GM23338 (cell line): ENCODE measurements at regions not wholly inside any gene's neighbourhood (a gene's known extent, or its start where the extent isn't known, plus 50 kb on each side); places are given as distances from the start of the nearest gene placed in this dataset.

Source experiments
- ATAC-seq: fragments of 200-7000 bp; cut with Tn5 transposase; 3 replicates; pipeline ENCODE4 v1.9.1; 2020
- DNase-seq: peaks from one replicate; pipeline ENCODE4 v3.0.0-alpha.2; 2015; ENCODE audit warnings: low spot score
- H2AFZ ChIP-seq: fragments of 200-600 bp; sonication (generic); 2 replicates; pipeline ENCODE4 v1.8.0; 2016; ENCODE audit warnings: antibody characterized with exemption, mild to moderate bottlenecking, moderate library complexity
- H3F3A ChIP-seq: fragments of 200-600 bp; sonication (generic); replicated peaks from 2 replicates; pipeline ENCODE4 v1.8.0; 2017; ENCODE audit warnings: antibody characterized with exemption, mixed run types, low read depth
- H3K27ac ChIP-seq: fragments of 200-600 bp; sonication (generic); 2 replicates; pipeline ENCODE4 v1.6.1; 2016; ENCODE audit warnings: low read depth
- H3K27me3 ChIP-seq: fragments of 200-600 bp; sonication (generic); 2 replicates; pipeline ENCODE4 v1.8.0; 2016; ENCODE audit warnings: mild to moderate bottlenecking, mixed run types, moderate library complexity; ENCODE audit not compliant: insufficient read depth
- H3K36me3 ChIP-seq: fragments of 200-600 bp; sonication (generic); 2 replicates; pipeline ENCODE4 v1.8.0; 2016; ENCODE audit warnings: mild to moderate bottlenecking; ENCODE audit not compliant: insufficient read depth
- H3K4me1 ChIP-seq: fragments of 200-600 bp; sonication (generic); 2 replicates; pipeline ENCODE4 v1.8.0; 2016; ENCODE audit warnings: mild to moderate bottlenecking, moderate library complexity; ENCODE audit not compliant: insufficient read depth
- H3K4me2 ChIP-seq: fragments of 200-600 bp; sonication (generic); 2 replicates; pipeline ENCODE4 v1.7.1; 2017; ENCODE audit warnings: mixed run types
- H3K4me3 ChIP-seq: fragments of 200-600 bp; sonication (generic); 2 replicates; pipeline ENCODE4 v1.6.1; 2016; ENCODE audit warnings: mixed run types
- H3K79me2 ChIP-seq: fragments of 200-600 bp; sonication (generic); replicated peaks from 2 replicates; pipeline ENCODE4 v1.8.0; 2017; ENCODE audit warnings: mild to moderate bottlenecking; ENCODE audit not compliant: insufficient read depth
- H3K9me2 ChIP-seq: fragments of 200-600 bp; sonication (generic); 2 replicates; pipeline ENCODE4 v1.8.0; 2017; ENCODE audit not compliant: insufficient read depth
- H4K20me1 ChIP-seq: fragments of 200-600 bp; sonication (generic); replicated peaks from 2 replicates; pipeline ENCODE4 v1.8.0; 2017; ENCODE audit warnings: mild to moderate bottlenecking; ENCODE audit not compliant: insufficient read depth
- H3K27ac Mint-ChIP-seq: 2 replicates; pipeline ENCODE4 v1.8.0; 2020; ENCODE audit warnings: inconsistent platforms, mild to moderate bottlenecking, moderate library complexity, mixed read lengths
- H3K27me3 Mint-ChIP-seq: 3 replicates; pipeline ENCODE4 v1.8.0; 2022; ENCODE audit warnings: low read depth, mild to moderate bottlenecking, moderate library complexity, mixed read lengths, inconsistent platforms; ENCODE audit not compliant: insufficient read depth, poor library complexity
- H3K36me3 Mint-ChIP-seq: 3 replicates; pipeline ENCODE4 v1.8.0; 2021; ENCODE audit warnings: low read depth, mild to moderate bottlenecking, inconsistent platforms, moderate library complexity, mixed read lengths
- H3K4me1 Mint-ChIP-seq: 3 replicates; pipeline ENCODE4 v1.8.0; 2020; ENCODE audit warnings: mild to moderate bottlenecking, inconsistent platforms, mixed read lengths
- H3K4me3 Mint-ChIP-seq: 3 replicates; pipeline ENCODE4 v1.8.0; 2021; ENCODE audit warnings: moderate library complexity, mild to moderate bottlenecking, inconsistent platforms, mixed read lengths
- H3K9me3 Mint-ChIP-seq: 3 replicates; pipeline ENCODE4 v1.8.0; 2020; ENCODE audit warnings: moderate library complexity, mild to moderate bottlenecking, inconsistent platforms, mixed read lengths
- CREB1 ChIP-seq: fragments of 250-450 bp; sonication (Bioruptor Pico); IDR thresholded peaks from 2 replicates; pipeline ENCODE4 v1.5.0; 2020; ENCODE audit warnings: low read depth, mild to moderate bottlenecking, moderate library complexity
- EZH2 ChIP-seq: fragments of 200-600 bp; sonication (generic); IDR thresholded peaks from one replicate; pipeline ENCODE4 v1.8.0; 2017; ENCODE audit warnings: antibody characterized with exemption, mild to moderate bottlenecking, low read depth; ENCODE audit not compliant: unreplicated experiment
- EZH2phosphoT487 ChIP-seq: fragments of 200-600 bp; sonication (generic); IDR thresholded peaks from one replicate; pipeline ENCODE4 v1.8.1; 2018; ENCODE audit warnings: antibody characterized with exemption; ENCODE audit not compliant: unreplicated experiment
- JUNB ChIP-seq: IDR thresholded peaks from one replicate; pipeline ENCODE4 v1.6.1; 2016; ENCODE audit warnings: antibody characterized with exemption; ENCODE audit not compliant: unreplicated experiment
- NANOG ChIP-seq: IDR thresholded peaks from 2 replicates; pipeline ENCODE4 v1.6.1; 2016; ENCODE audit warnings: antibody characterized with exemption, borderline replicate concordance
- STAT1 ChIP-seq: IDR thresholded peaks from one replicate; pipeline ENCODE4 v1.6.1; 2016; ENCODE audit warnings: antibody characterized with exemption; ENCODE audit not compliant: unreplicated experiment
- ZNF331 ChIP-seq: fragments of 250-450 bp; sonication (Bioruptor Pico); IDR thresholded peaks from 2 replicates; pipeline ENCODE4 v1.5.0; 2020; ENCODE audit warnings: low read depth, mild to moderate bottlenecking, moderate library complexity
- TF ChIP-seq, protein P1 (sequence below), 2 experiments: fragments of 200-600 bp in 1 of 2; sonication (generic) in 1 of 2; conservative IDR thresholded peaks; 2 replicates each; pipeline versions ENCODE4 v1.5.1 to v1.6.1; 2016 to 2017; ENCODE audit warnings: antibody characterized with exemption in 2 of 2, low read depth in 2 of 2, mild to moderate bottlenecking in 2 of 2, moderate library complexity in 1 of 2
- TF ChIP-seq, protein P2 (sequence below): IDR thresholded peaks from 2 replicates; pipeline ENCODE4 v1.6.1; 2016; ENCODE audit warnings: antibody characterized with exemption
- TF ChIP-seq, protein P3 (sequence below): IDR thresholded peaks from one replicate; pipeline ENCODE4 v1.6.1; 2018; ENCODE audit warnings: antibody characterized with exemption; ENCODE audit not compliant: unreplicated experiment

DNA sequence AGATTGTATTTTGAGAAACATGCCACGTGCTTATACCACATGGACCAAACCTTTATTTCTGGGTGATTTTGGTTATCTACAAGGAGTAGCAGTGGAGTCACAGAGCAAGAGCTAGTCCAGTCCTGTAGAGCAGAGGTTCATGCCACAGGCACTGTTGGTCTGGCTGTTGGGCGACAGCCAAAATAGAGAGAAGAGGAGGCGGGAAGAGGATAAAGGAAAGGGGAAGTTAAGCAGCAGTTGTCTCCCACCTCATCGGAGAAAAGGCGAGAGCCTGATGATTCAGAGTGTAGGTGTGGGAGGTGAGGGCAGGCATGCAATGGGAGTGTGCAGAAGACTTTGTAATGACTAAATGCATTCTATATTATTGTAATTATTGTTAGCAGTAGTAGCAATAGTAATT lies 237.5 kb upstream of the ROPN1 start (continued):
- no peak for TF ChIP-seq STAT1
- no peak for TF ChIP-seq CREB1
- TF ChIP-seq JUNB = no peak
- TF ChIP-seq NANOG = no peak

DNA sequence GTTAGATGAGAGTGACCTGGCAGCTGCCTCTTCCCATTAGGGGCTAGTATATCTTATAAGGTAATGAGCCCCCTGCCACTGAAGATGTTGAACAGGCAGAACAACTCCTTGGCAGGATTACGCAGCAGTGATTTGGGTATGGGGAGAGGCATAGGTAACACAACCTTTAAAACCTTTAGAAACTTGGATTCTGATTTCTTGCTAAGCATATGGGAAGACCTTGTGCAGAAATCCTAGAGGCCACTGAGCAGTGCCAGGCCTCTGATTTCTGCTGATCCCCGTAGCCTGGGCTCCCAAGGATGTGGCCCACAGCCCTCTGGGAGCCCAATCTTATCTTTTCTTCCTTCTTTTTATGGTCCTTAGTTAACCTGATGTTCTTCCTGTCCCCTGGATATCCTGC lies 237.9 kb upstream of the ROPN1 start:
- Histone ChIP-seq H3K36me3 (no peaks in the 10 kb centered on the region), H3F3A (no peaks in the 10 kb centered on the region), H3K79me2 (no peaks in the 10 kb centered on the region), H3K9me2 (peaks cover 18% of the 10 kb centered on the region), H2AFZ (no peak overlapping the region), H3K4me2 (no peak overlapping the region), H3K27me3 (no peaks in the 10 kb centered on the region), H4K20me1 (no peaks in the 10 kb centered on the region), H3K4me1 (peaks cover 9% of the 10 kb centered on the region; the same call in 1 of the 2 replicates), H3K4me3 (no peak overlapping the region), H3K27ac (no peak overlapping the region)
- Mint-ChIP-seq H3K36me3 (no peaks in the 10 kb centered on the region), H3K4me1 (peaks cover 14% of the 10 kb centered on the region), H3K4me3 (no peak overlapping the region), H3K27ac (no peak overlapping the region), H3K9me3 (peaks cover 7% of the 10 kb centered on the region; the same call in 2 of the 3 replicates), H3K27me3 (peaks cover 7% of the 10 kb centered on the region)
- ATAC-seq (no peak), DNase-seq (no peak)
- TF ChIP-seq EZH2phosphoT487 (no peak), ZNF331 (CRISPR knock-in tag) (no peak), EZH2 (no peak)
- TF ChIP-seq, protein P1, sequence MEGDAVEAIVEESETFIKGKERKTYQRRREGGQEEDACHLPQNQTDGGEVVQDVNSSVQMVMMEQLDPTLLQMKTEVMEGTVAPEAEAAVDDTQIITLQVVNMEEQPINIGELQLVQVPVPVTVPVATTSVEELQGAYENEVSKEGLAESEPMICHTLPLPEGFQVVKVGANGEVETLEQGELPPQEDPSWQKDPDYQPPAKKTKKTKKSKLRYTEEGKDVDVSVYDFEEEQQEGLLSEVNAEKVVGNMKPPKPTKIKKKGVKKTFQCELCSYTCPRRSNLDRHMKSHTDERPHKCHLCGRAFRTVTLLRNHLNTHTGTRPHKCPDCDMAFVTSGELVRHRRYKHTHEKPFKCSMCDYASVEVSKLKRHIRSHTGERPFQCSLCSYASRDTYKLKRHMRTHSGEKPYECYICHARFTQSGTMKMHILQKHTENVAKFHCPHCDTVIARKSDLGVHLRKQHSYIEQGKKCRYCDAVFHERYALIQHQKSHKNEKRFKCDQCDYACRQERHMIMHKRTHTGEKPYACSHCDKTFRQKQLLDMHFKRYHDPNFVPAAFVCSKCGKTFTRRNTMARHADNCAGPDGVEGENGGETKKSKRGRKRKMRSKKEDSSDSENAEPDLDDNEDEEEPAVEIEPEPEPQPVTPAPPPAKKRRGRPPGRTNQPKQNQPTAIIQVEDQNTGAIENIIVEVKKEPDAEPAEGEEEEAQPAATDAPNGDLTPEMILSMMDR (conservative IDR thresholded peaks at IDR 0.05; ENCODE audit: low read depth in 2 of 2) = no peak
- TF ChIP-seq, protein P2, sequence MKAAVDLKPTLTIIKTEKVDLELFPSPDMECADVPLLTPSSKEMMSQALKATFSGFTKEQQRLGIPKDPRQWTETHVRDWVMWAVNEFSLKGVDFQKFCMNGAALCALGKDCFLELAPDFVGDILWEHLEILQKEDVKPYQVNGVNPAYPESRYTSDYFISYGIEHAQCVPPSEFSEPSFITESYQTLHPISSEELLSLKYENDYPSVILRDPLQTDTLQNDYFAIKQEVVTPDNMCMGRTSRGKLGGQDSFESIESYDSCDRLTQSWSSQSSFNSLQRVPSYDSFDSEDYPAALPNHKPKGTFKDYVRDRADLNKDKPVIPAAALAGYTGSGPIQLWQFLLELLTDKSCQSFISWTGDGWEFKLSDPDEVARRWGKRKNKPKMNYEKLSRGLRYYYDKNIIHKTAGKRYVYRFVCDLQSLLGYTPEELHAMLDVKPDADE = no peak
- TF ChIP-seq, protein P3, sequence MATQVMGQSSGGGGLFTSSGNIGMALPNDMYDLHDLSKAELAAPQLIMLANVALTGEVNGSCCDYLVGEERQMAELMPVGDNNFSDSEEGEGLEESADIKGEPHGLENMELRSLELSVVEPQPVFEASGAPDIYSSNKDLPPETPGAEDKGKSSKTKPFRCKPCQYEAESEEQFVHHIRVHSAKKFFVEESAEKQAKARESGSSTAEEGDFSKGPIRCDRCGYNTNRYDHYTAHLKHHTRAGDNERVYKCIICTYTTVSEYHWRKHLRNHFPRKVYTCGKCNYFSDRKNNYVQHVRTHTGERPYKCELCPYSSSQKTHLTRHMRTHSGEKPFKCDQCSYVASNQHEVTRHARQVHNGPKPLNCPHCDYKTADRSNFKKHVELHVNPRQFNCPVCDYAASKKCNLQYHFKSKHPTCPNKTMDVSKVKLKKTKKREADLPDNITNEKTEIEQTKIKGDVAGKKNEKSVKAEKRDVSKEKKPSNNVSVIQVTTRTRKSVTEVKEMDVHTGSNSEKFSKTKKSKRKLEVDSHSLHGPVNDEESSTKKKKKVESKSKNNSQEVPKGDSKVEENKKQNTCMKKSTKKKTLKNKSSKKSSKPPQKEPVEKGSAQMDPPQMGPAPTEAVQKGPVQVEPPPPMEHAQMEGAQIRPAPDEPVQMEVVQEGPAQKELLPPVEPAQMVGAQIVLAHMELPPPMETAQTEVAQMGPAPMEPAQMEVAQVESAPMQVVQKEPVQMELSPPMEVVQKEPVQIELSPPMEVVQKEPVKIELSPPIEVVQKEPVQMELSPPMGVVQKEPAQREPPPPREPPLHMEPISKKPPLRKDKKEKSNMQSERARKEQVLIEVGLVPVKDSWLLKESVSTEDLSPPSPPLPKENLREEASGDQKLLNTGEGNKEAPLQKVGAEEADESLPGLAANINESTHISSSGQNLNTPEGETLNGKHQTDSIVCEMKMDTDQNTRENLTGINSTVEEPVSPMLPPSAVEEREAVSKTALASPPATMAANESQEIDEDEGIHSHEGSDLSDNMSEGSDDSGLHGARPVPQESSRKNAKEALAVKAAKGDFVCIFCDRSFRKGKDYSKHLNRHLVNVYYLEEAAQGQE = no peak
